T-cell (primary cell): ENCODE measurements at regions not wholly inside any gene's neighbourhood (a gene's known extent, or its start where the extent isn't known, plus 50 kb on each side); places are given as distances from the start of the nearest gene placed in this dataset.

Experiments used
- ATAC-seq, 4 experiments: fragments of 200-7000 bp in 3 of 4; fragments of 150-1000 bp in 1 of 4; cut with Tn5 transposase; replicated peaks in 1 of 4; 1 replicate in 3 of 4; 2 replicates in 1 of 4; pipeline ENCODE4 v1.10.0; 2021; ENCODE audit warnings: moderate library complexity in 3 of 4, mild to moderate bottlenecking in 2 of 4, moderate number of reproducible peaks in 1 of 4
- CTCF ChIA-PET, 2 donors: fragments of 300-600 bp; sonication (Branson Sonifier 250); formaldehyde crosslinking; loops; one replicate each; lab custom pipeline; 2022; ENCODE audit warnings: antibody characterized with exemption in 2 of 2; lab: Charles Lee
- POLR2A ChIA-PET, 2 donors: fragments of 300-600 bp; sonication (Branson Sonifier 250); formaldehyde crosslinking; loops; one replicate each; lab custom pipeline; 2022; ENCODE audit warnings: antibody characterized with exemption in 2 of 2; lab: Charles Lee
- DNase-seq, 35 experiments: peaks; one replicate each; pipeline versions ENCODE4 v3.0.0 to v3.0.0-alpha.2; 2013 to 2023
- H3K27ac ChIP-seq: one replicate; pipeline ENCODE4 v1.5.1; 2013; ENCODE audit warnings: low read length
- H3K27me3 ChIP-seq, 2 experiments: replicated peaks in 1 of 2; 1 replicate in 1 of 2; 2 replicates in 1 of 2; pipeline versions ENCODE4 v1.6.1 to v1.7.0; 2013; ENCODE audit warnings: low read length in 1 of 2, mixed read lengths in 1 of 2; ENCODE audit not compliant: control insufficient read depth in 2 of 2, insufficient read depth in 2 of 2; ENCODE audit errors: extremely low read depth in 1 of 2
- H3K36me3 ChIP-seq, 2 donors: 1 replicate in 1 of 2; 2 replicates in 1 of 2; pipeline versions ENCODE4 v1.6.1 to v1.7.0; 2013; ENCODE audit warnings: low read length in 1 of 2; ENCODE audit not compliant: control insufficient read depth in 2 of 2, insufficient read depth in 1 of 2; ENCODE audit errors: extremely low read depth in 1 of 2
- H3K4me1 ChIP-seq, 2 experiments: 1 replicate in 1 of 2; 2 replicates in 1 of 2; pipeline versions ENCODE4 v1.6.1 to v1.7.0; 2013; ENCODE audit warnings: low read length in 2 of 2, mixed read lengths in 1 of 2; ENCODE audit not compliant: insufficient read depth in 2 of 2, control insufficient read depth in 1 of 2; ENCODE audit errors: extremely low read depth in 1 of 2
- H3K4me3 ChIP-seq, 2 donors: 1 replicate in 1 of 2; 2 replicates in 1 of 2; pipeline versions ENCODE4 v1.5.1 to v1.7.0; 2013; ENCODE audit warnings: mild to moderate bottlenecking in 2 of 2, low read length in 1 of 2, moderate library complexity in 1 of 2; ENCODE audit not compliant: control insufficient read depth in 1 of 2; ENCODE audit errors: extremely low read depth in 1 of 2
- H3K9me3 ChIP-seq: 2 replicates; pipeline ENCODE4 v1.7.0; 2013
- H3K27ac Mint-ChIP-seq, 2 donors: one replicate each; pipeline ENCODE4 v1.8.0; 2020 to 2021; ENCODE audit warnings: mild to moderate bottlenecking in 2 of 2, mixed read lengths in 2 of 2
- H3K27me3 Mint-ChIP-seq, 2 donors: one replicate each; pipeline ENCODE4 v1.8.0; 2021 to 2022; ENCODE audit warnings: mixed read lengths in 2 of 2
- H3K36me3 Mint-ChIP-seq: one replicate; pipeline ENCODE4 v1.8.0; 2021; ENCODE audit warnings: mixed read lengths
- H3K4me1 Mint-ChIP-seq, 3 donors: one replicate each; pipeline ENCODE4 v1.8.0; 2020 to 2022; ENCODE audit warnings: mixed read lengths in 3 of 3, mild to moderate bottlenecking in 1 of 3
- H3K4me3 Mint-ChIP-seq, 3 donors: one replicate each; pipeline ENCODE4 v1.8.0; 2020 to 2022; ENCODE audit warnings: mild to moderate bottlenecking in 3 of 3, mixed read lengths in 3 of 3, moderate library complexity in 3 of 3
- H3K9me3 Mint-ChIP-seq, 3 donors: one replicate each; pipeline ENCODE4 v1.8.0; 2020 to 2022; ENCODE audit warnings: mixed read lengths in 3 of 3
- WGBS: methylation state at CpG from one replicate; pipeline ENCODE4 v1.1.5; 2013; ENCODE audit warnings: missing lambda C conversion rate; ENCODE audit not compliant: insufficient coverage; 5-methylcytosine and 5-hydroxymethylcytosine counted together

DNA sequence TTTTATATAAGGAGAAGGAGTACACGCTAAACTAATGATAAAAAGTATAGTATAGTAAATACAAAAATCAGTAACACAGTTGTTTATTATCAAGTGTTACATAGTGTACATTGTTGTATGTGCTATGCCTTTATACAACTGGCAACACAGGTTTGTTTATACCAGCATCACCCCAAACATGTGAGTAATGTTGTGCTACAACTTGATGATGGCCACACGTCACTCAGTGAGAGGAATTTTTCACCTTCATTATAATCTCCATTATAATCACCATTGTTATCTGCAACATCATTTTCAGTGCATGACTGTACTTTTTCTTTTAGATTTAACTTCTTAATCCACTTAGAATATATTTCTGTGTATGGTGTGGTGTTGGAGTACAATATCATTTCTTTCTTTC lies 204.0 kb upstream of the CTNNB1 start:
- H3K27ac ChIP-seq = no peak overlapping the region
- ATAC-seq (no peak), DNase-seq (no peak)
- no peaks in the 10 kb centered on the region for H3K9me3 Mint-ChIP-seq
- no CpG with 5 or more reads among the region's 2 CpGs for WGBS
- H3K27me3 ChIP-seq = peaks cover 0 to 5% of the 10 kb centered on the region in 2 experiments
- H3K27me3 Mint-ChIP-seq = peaks cover 0 to 3% of the 10 kb centered on the region in 2 donors
- no peaks in the 10 kb centered on the region for H3K4me1 Mint-ChIP-seq
- H3K4me3 ChIP-seq = no peak overlapping the region
- ChIA-PET POLR2A (no interaction called here), CTCF (no interaction called here)
- no peak overlapping the region for H3K4me3 Mint-ChIP-seq
- H3K4me1 ChIP-seq = no peaks in the 10 kb centered on the region
- no peaks in the 10 kb centered on the region for H3K36me3 Mint-ChIP-seq
- no peaks in the 10 kb centered on the region for H3K36me3 ChIP-seq
- no peaks in the 10 kb centered on the region for H3K9me3 ChIP-seq
- H3K27ac Mint-ChIP-seq = no peak overlapping the region

DNA sequence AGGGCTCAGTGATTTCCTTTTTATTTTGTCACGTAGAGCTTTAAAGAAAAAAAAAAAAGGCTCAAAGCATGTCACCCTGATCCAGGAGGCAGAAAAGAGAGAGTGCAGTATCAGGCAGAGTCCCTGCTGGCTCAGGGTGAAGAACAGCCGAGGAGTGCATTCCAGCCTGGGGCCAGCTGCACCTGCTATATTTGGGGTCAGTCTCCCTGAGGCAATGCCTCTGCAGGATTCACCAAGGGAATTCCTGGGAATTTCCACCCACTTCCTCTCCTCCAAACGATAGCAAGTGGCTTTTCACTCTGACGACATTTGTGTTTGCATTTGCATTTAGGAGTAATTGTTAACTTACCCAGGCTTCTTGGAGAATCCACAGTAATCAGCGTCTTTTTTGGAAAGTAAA lies 202.9 kb upstream of the CTNNB1 start:
- Mint-ChIP-seq H3K27me3 (peaks cover 0 to 3% of the 10 kb centered on the region in 2 donors), H3K27ac (no peak overlapping the region), H3K9me3 (no peaks in the 10 kb centered on the region), H3K4me1 (peaks cover 0 to 2% (median 0%) of the 10 kb centered on the region in 3 donors), H3K4me3 (no peak overlapping the region), H3K36me3 (no peaks in the 10 kb centered on the region)
- 100% methylated on average over 1 of the region's 5 CpGs for WGBS
- ChIA-PET POLR2A (interaction anchor here in 1 of 2 donors (0.7 kb wide), 1 partner anchor 1269 kb away, joined by 5 read pairs; no protein-coding TSS in a partner anchor), CTCF (no interaction called here)
- H3K27ac ChIP-seq = no peak overlapping the region
- no peaks in the 10 kb centered on the region for H3K36me3 ChIP-seq
- H3K9me3 ChIP-seq = no peaks in the 10 kb centered on the region
- DNase-seq = no peak
- no peaks in the 10 kb centered on the region for H3K4me1 ChIP-seq
- H3K4me3 ChIP-seq = no peak overlapping the region
- H3K27me3 ChIP-seq = peaks cover 0 to 5% of the 10 kb centered on the region in 2 experiments
- ATAC-seq = no peak

GRCh38 chr3:40996827-40997710 lies 202.2 kb upstream of the CTNNB1 start:
- DNase-seq (no peak), ATAC-seq (no peak)
- no peaks in the 10 kb centered on the region for H3K9me3 ChIP-seq
- Mint-ChIP-seq H3K27ac (no peak overlapping the region), H3K27me3 (peaks cover 0 to 3% of the 10 kb centered on the region in 2 donors), H3K4me3 (no peak overlapping the region), H3K9me3 (no peaks in the 10 kb centered on the region), H3K4me1 (peaks cover 1 to 6% (median 1%) of the 10 kb centered on the region in 3 donors), H3K36me3 (no peaks in the 10 kb centered on the region)
- ChIA-PET CTCF (no interaction called here), POLR2A (no interaction called here)
- H3K36me3 ChIP-seq = no peaks in the 10 kb centered on the region
- peaks cover 0 to 1% of the 10 kb centered on the region in 2 experiments for H3K4me1 ChIP-seq
- H3K27ac ChIP-seq = no peak overlapping the region
- peaks cover 0 to 5% of the 10 kb centered on the region in 2 experiments for H3K27me3 ChIP-seq
- H3K4me3 ChIP-seq = no peak overlapping the region
- 87% methylated on average over 3 of the region's 6 CpGs for WGBS

DNA sequence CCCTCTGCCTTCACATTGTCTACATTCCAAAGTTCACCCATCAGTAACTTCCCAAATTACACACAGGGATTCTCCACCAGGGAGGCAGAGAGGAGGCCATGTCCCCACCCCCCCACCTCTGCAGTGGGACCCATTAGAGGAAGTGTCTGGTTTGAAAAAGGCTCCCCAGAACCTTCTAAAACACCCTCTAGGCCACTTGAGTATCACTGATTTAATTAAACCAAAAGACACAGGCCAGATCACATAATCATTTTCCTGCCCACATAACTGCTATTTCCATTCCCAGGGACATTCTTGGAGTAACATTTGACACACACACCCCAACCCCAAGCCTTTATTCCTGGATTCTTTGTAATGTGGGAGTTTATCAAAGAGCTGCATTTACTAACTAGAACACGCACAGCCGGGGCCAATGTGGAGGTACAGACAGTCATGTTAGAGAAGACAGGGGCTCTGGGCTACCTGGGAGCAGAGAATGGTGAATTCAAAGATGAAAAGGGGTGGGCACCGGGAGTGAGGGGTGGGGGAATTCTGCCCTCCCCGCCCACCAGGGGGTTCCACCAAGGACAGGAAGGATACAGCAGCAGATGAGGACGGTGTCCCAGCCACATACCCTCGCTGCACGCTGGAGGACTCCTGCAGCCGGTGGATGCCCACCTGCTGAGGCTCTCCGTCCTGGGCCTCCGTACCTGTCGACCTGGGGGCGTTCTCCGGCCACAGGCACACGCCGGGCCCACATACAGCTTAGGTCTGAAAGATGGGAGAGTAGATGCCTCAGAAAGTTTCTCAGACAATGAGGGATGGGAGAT lies 201.4 kb upstream of the CTNNB1 start:
- no peak overlapping the region for H3K4me3 Mint-ChIP-seq
- ATAC-seq (no peak), DNase-seq (no peak)
- Histone ChIP-seq H3K27me3 (peaks cover 0 to 5% of the 10 kb centered on the region in 2 experiments), H3K4me3 (no peak overlapping the region), H3K9me3 (no peaks in the 10 kb centered on the region), H3K36me3 (no peaks in the 10 kb centered on the region), H3K4me1 (peaks cover 0 to 8% of the 10 kb centered on the region in 2 experiments), H3K27ac (no peak overlapping the region)
- ChIA-PET CTCF (interaction anchor here in 1 of 2 donors (0.8 kb wide), 1 partner anchor 1832 kb away, joined by 3 read pairs; no protein-coding TSS in a partner anchor), POLR2A (interaction anchor here in 1 of 2 donors (0.6 kb wide), 1 partner anchor 217 kb away, joined by 5 read pairs; no protein-coding TSS in a partner anchor)
- H3K4me1 Mint-ChIP-seq = peaks cover 7 to 14% (median 7%) of the 10 kb centered on the region in 3 donors
- H3K27me3 Mint-ChIP-seq = peaks cover 0 to 3% of the 10 kb centered on the region in 2 donors
- H3K9me3 Mint-ChIP-seq = no peaks in the 10 kb centered on the region
- WGBS = 81% methylated on average over 13 of the region's 15 CpGs
- H3K27ac Mint-ChIP-seq = no peak overlapping the region
- H3K36me3 Mint-ChIP-seq = no peaks in the 10 kb centered on the region

GRCh38 chr3:40999682-41000081 lies 199.6 kb upstream of the CTNNB1 start:
- no peak overlapping the region for H3K27ac ChIP-seq
- 29% methylated on average over 1 of the region's 2 CpGs for WGBS
- no peaks in the 10 kb centered on the region for H3K36me3 ChIP-seq
- CTCF ChIA-PET = no interaction called here
- no peak for ATAC-seq
- Mint-ChIP-seq H3K9me3 (no peaks in the 10 kb centered on the region), H3K27me3 (peaks cover 0 to 3% of the 10 kb centered on the region in 2 donors), H3K27ac (no peak overlapping the region), H3K36me3 (no peaks in the 10 kb centered on the region), H3K4me1 (peaks cover 7 to 14% (median 7%) of the 10 kb centered on the region in 3 donors), H3K4me3 (no peak overlapping the region)
- peaks cover 0 to 5% of the 10 kb centered on the region in 2 experiments for H3K27me3 ChIP-seq
- no peak for DNase-seq
- H3K9me3 ChIP-seq = no peaks in the 10 kb centered on the region
- POLR2A ChIA-PET = no interaction called here
- H3K4me3 ChIP-seq = no peak overlapping the region
- H3K4me1 ChIP-seq = peaks cover 0 to 8% of the 10 kb centered on the region in 2 experiments

DNA sequence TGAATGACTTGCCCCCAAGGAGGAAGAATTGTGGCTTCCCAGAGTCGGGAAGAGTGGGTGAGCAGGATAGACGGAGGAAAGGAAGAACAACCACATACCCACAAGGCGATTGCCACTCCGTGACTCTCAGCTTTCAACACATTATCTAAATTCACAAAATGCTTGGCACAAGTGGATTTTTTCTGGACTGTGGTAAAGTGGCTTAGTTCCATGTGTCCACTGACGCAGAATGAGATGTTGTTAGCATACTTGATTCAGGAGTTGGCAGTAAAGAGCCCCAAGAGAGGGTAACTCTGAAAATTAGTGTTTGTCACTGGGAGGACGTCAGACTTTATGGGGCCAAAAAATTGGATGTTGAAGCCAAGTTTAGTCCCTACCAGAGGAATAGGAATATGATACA lies 198.8 kb upstream of the CTNNB1 start:
- POLR2A ChIA-PET = no interaction called here
- CTCF ChIA-PET = no interaction called here
- Histone ChIP-seq H3K4me3 (no peak overlapping the region), H3K36me3 (no peaks in the 10 kb centered on the region), H3K27ac (no peak overlapping the region), H3K4me1 (peaks cover 0 to 8% of the 10 kb centered on the region in 2 experiments), H3K27me3 (peaks cover 0 to 5% of the 10 kb centered on the region in 2 experiments), H3K9me3 (no peaks in the 10 kb centered on the region)
- no peak for DNase-seq
- Mint-ChIP-seq H3K4me1 (peaks cover 7 to 14% (median 7%) of the 10 kb centered on the region in 3 donors), H3K27me3 (peaks cover 0 to 3% of the 10 kb centered on the region in 2 donors), H3K27ac (no peak overlapping the region), H3K4me3 (no peak overlapping the region), H3K36me3 (no peaks in the 10 kb centered on the region), H3K9me3 (no peaks in the 10 kb centered on the region)
- WGBS = 73% methylated on average over 2 of the region's 6 CpGs
- ATAC-seq = no peak
